IPS-15b (cell line): ENCODE measurements at regions not wholly inside any gene's neighbourhood (a gene's known extent, or its start where the extent isn't known, plus 50 kb on each side); places are given as distances from the start of the nearest gene placed in this dataset.

Experiments
- H3K27me3 ChIP-seq: one replicate; pipeline ENCODE4 v1.6.1; 2013; ENCODE audit warnings: low read length; ENCODE audit not compliant: control insufficient read depth, insufficient read depth
- H3K36me3 ChIP-seq: one replicate; pipeline ENCODE4 v1.6.1; 2013; ENCODE audit warnings: low read length; ENCODE audit not compliant: control insufficient read depth, insufficient read depth
- H3K4me1 ChIP-seq: one replicate; pipeline ENCODE4 v1.6.1; 2013; ENCODE audit warnings: mild to moderate bottlenecking, low read length; ENCODE audit not compliant: control insufficient read depth, insufficient read depth
- H3K4me3 ChIP-seq: one replicate; pipeline ENCODE4 v1.5.1; 2013; ENCODE audit warnings: low read depth, low read length
- H3K9ac ChIP-seq: one replicate; pipeline ENCODE4 v1.6.1; 2013; ENCODE audit warnings: low read depth, mild to moderate bottlenecking, low read length
- H3K9me3 ChIP-seq: one replicate; pipeline ENCODE4 v1.6.1; 2013; ENCODE audit warnings: mild to moderate bottlenecking, low read length; ENCODE audit not compliant: control insufficient read depth, insufficient read depth

GRCh38 chr1:83615370-83615769 is 383.6 kb downstream of the TTLL7 start:
- no peak overlapping the region for H3K9ac ChIP-seq
- no peaks in the 10 kb centered on the region for H3K27me3 ChIP-seq

GRCh38 chr1:83606416-83606955 is 392.4 kb downstream of the TTLL7 start:
- Histone ChIP-seq H3K9me3 (peaks cover 2% of the 10 kb centered on the region), H3K9ac (no peak overlapping the region), H3K36me3 (no peaks in the 10 kb centered on the region), H3K4me1 (no peaks in the 10 kb centered on the region), H3K27me3 (no peaks in the 10 kb centered on the region), H3K4me3 (no peak overlapping the region)

More at GRCh38 chr1:83615370-83615769, 383.6 kb downstream of the TTLL7 start:
- no peak overlapping the region for H3K4me3 ChIP-seq
- H3K36me3 ChIP-seq: no peaks in the 10 kb centered on the region
- H3K4me1 ChIP-seq: peaks cover 35% of the 10 kb centered on the region
- H3K9me3 ChIP-seq: no peaks in the 10 kb centered on the region

GRCh38 chr1:83596331-83596730 is 402.6 kb downstream of the TTLL7 start:
- H3K27me3 ChIP-seq: no peaks in the 10 kb centered on the region
- H3K9me3 ChIP-seq: peaks cover 8% of the 10 kb centered on the region
- no peaks in the 10 kb centered on the region for H3K36me3 ChIP-seq
- H3K4me3 ChIP-seq: no peak overlapping the region
- H3K4me1 ChIP-seq: peaks cover 4% of the 10 kb centered on the region
- no peak overlapping the region for H3K9ac ChIP-seq

- no peaks in the 10 kb centered on the region for H3K27me3 ChIP-seq
- H3K4me3 ChIP-seq: no peak overlapping the region
- no peaks in the 10 kb centered on the region for H3K9me3 ChIP-seq
- H3K4me1 ChIP-seq: peaks cover 4% of the 10 kb centered on the region
- no peak overlapping the region for H3K9ac ChIP-seq
- no peaks in the 10 kb centered on the region for H3K36me3 ChIP-seq
Measured at GRCh38 chr1:83593073-83593472, 405.9 kb downstream of the TTLL7 start.

GRCh38 chr1:83588140-83588539 is 410.8 kb downstream of the TTLL7 start:
- Histone ChIP-seq H3K9ac (no peak overlapping the region), H3K27me3 (no peaks in the 10 kb centered on the region), H3K4me1 (no peaks in the 10 kb centered on the region), H3K36me3 (no peaks in the 10 kb centered on the region), H3K4me3 (no peak overlapping the region), H3K9me3 (no peaks in the 10 kb centered on the region)

- no peaks in the 10 kb centered on the region for H3K27me3 ChIP-seq
- no peak overlapping the region for H3K9ac ChIP-seq
- no peaks in the 10 kb centered on the region for H3K4me1 ChIP-seq
- no peaks in the 10 kb centered on the region for H3K36me3 ChIP-seq
- no peak overlapping the region for H3K4me3 ChIP-seq
- H3K9me3 ChIP-seq: peaks cover 11% of the 10 kb centered on the region
Measured at GRCh38 chr1:83583351-83584014, 415.4 kb downstream of the TTLL7 start.

- H3K36me3 ChIP-seq: no peaks in the 10 kb centered on the region
- no peaks in the 10 kb centered on the region for H3K4me1 ChIP-seq
- no peaks in the 10 kb centered on the region for H3K27me3 ChIP-seq
- no peak overlapping the region for H3K9ac ChIP-seq
- peaks cover 11% of the 10 kb centered on the region for H3K9me3 ChIP-seq
- H3K4me3 ChIP-seq: no peak overlapping the region
Measured at GRCh38 chr1:83581747-83582146, 417.2 kb downstream of the TTLL7 start.

- Histone ChIP-seq H3K27me3 (no peaks in the 10 kb centered on the region), H3K9me3 (no peaks in the 10 kb centered on the region), H3K36me3 (no peaks in the 10 kb centered on the region), H3K9ac (no peak overlapping the region), H3K4me3 (no peak overlapping the region), H3K4me1 (peaks cover 5% of the 10 kb centered on the region)
Measured at GRCh38 chr1:83574791-83575190, 424.1 kb downstream of the TTLL7 start.

GRCh38 chr1:83573776-83574175 is 425.2 kb downstream of the TTLL7 start:
- Histone ChIP-seq H3K4me3 (no peak overlapping the region), H3K4me1 (peaks cover 5% of the 10 kb centered on the region), H3K9ac (no peak overlapping the region), H3K9me3 (no peaks in the 10 kb centered on the region), H3K27me3 (no peaks in the 10 kb centered on the region), H3K36me3 (no peaks in the 10 kb centered on the region)

- Histone ChIP-seq H3K36me3 (no peaks in the 10 kb centered on the region), H3K9me3 (no peaks in the 10 kb centered on the region), H3K4me1 (peaks cover 5% of the 10 kb centered on the region), H3K4me3 (no peak overlapping the region), H3K27me3 (no peaks in the 10 kb centered on the region), H3K9ac (no peak overlapping the region)
Measured at GRCh38 chr1:83571536-83571935, 427.4 kb downstream of the TTLL7 start.

GRCh38 chr1:83561346-83561745 is 437.6 kb downstream of the TTLL7 start:
- H3K36me3 ChIP-seq: no peaks in the 10 kb centered on the region
- no peak overlapping the region for H3K4me3 ChIP-seq
- no peaks in the 10 kb centered on the region for H3K4me1 ChIP-seq
- H3K9ac ChIP-seq: no peak overlapping the region
- no peaks in the 10 kb centered on the region for H3K9me3 ChIP-seq
- H3K27me3 ChIP-seq: no peaks in the 10 kb centered on the region

GRCh38 chr1:83559129-83559840 is 439.6 kb downstream of the TTLL7 start:
- H3K4me3 ChIP-seq: no peak overlapping the region
- no peaks in the 10 kb centered on the region for H3K9me3 ChIP-seq
- H3K36me3 ChIP-seq: no peaks in the 10 kb centered on the region
- H3K27me3 ChIP-seq: no peaks in the 10 kb centered on the region
- H3K9ac ChIP-seq: no peak overlapping the region
- H3K4me1 ChIP-seq: no peaks in the 10 kb centered on the region
